ENCODE measurements at regions not wholly inside any gene's neighbourhood (a gene's known extent, or its start where the extent isn't known, plus 50 kb on each side); places are given as distances from the start of the nearest gene placed in this dataset.
"Not testable (repeated sequence)": the region's sequence is repeated elsewhere in the genome, so short reads cannot be mapped to it uniquely, and the experiment has no call there.

GRCh38 chr1:178020968-178021640 is 51.2 kb upstream of the SEC16B start:
- DNase-seq (ENCODE audit: low read depth in 2 of 2), result no peak

GRCh38 chr1:178021950-178022349 is 52.1 kb upstream of the SEC16B start:
- no peak for DNase-seq (ENCODE audit: low read depth in 2 of 2)

DNA sequence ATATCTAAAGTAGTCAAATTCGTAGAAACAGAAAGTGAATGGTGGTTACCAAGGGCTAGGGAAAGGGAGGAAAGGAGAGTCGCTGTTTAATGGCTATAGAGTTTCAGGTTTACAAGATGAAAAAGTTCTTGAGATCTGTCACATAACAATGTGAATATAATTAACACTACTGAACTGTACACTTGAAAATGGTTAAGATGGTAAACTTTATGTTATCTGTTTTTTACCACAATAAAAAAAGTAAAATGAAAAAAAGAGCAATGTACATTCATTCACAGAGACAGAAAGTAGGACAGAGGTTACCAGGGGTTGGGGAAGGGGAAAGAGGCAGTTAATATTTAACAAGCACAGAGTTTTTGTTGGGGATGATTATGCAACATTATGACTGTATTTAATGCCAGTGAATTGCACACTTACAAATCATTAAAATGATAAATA is 53.3 kb upstream of the SEC16B start:
- DNase-seq (ENCODE audit: low read depth in 2 of 2), result no peak

- no peak for DNase-seq (ENCODE audit: low read depth in 2 of 2)
These were observed 54.6 kb upstream of the SEC16B start for GRCh38 chr1:178024504-178024903.

GRCh38 chr1:178025613-178026356 is 55.9 kb upstream of the SEC16B start:
- DNase-seq (ENCODE audit: low read depth in 2 of 2), result no peak

GRCh38 chr1:178028841-178029481 is 59.1 kb upstream of the SEC16B start:
- DNase-seq (ENCODE audit: low read depth in 2 of 2), result no peak

DNA sequence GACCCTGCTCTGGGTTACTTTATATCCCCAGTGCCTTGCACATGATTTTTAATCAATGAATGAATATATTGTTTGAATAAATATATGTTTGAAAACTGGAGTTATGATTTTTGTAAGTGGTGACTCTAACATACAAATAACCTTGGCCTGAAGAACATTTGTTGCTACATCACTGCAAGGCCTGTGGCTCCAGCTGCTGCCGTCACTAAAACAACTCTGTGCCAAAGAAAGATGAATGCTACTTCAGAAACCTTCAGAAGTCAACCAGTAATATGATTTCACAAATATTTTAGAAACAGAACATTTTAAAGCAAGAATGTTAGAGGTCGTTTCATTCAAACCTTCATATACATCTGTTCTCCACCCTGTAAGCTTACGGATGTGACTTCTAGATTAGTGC is 60.6 kb upstream of the SEC16B start:
- DNase-seq (ENCODE audit: low read depth in 2 of 2), result no peak

- peak; percentile 86 to 91 for DNase-seq (ENCODE audit: low read depth in 2 of 2)
These were observed 62.0 kb upstream of the RASAL2 start for GRCh38 chr1:178031856-178032320.

GRCh38 chr1:178033019-178033418 is 60.9 kb upstream of the RASAL2 start:
- DNase-seq (ENCODE audit: low read depth in 2 of 2), result no peak

DNA sequence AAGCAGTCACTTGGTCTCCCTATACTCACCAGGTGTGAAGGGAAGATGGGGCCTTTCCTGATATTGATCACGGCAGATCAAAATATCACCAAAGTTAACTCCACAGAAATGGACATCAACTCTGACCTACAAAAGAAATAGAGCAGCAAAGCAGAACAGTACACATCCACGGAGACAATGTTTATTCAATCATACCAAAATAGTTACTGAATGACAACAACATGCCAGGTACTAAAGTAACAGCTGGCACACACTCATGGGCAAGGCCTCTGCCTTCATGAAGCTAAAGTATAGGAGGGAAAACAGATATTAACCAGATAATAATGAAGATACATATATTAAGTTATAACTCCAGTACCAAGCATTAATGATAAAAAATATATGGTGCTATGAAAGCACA is 59.2 kb upstream of the RASAL2 start:
- no peak for DNase-seq (ENCODE audit: low read depth in 2 of 2)

DNA sequence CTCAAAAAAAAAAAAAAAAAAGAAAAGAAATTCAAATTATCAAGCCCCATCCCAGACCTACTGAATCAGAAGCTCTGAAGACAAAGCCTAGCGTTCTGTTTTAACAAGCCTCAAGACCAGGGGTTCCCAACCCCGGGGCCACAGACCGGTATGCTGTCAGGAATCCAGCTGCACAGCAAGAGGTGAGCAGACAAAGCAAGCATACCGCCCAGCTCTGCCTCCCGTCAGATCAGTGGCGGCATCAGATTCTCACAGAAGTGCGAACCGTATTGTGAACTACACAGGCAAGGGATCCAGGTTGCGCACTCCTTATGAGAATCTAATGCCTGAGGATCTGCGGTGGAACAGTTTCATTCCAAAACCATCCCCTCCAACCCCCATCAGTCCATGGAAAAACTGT is 57.8 kb upstream of the RASAL2 start:
- no peak for DNase-seq (ENCODE audit: low read depth in 2 of 2)

GRCh38 chr1:178037510-178038253 is 56.2 kb upstream of the RASAL2 start:
- peak; percentile 60 to 82 for DNase-seq (ENCODE audit: low read depth in 2 of 2)

DNA sequence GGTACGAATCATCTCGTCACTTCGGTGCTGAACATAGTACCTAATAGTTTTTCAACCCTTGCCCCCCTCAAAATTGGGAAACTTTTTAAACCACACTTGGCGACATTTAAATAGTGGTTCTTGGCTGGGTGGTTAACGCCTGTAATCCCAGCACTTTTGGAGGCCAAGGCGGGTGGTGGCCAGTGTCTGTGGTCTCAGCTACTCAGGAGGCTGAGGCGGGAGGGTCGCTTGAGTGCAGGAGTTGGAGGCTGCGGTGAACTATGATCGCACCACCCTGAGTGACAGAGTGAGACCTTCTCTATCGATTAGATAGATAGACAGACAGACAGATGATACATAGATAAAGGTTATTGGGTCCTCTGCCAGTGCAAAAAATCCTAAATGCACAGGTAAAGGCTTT is 55.5 kb upstream of the RASAL2 start:
- no peak for DNase-seq (ENCODE audit: low read depth in 2 of 2)

DNA sequence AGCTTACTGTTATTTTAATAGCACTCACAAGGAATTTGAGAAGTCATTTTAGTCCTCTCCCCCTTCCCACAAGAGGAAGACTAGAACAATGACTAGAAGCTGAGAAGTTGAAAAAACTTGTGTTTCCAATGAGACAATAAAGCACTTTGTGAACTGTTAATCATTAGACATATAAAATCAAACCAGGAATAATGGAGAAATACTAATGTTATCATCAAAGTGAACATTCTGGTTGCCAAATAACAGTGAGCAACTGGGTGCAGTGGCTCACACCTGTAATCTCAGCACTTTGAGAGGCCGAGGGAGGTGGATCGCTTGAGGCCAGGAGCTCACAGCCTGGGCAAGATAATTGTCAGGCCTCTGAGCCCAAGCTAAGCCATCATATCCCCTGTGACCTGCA is 54.0 kb upstream of the RASAL2 start:
- DNase-seq (ENCODE audit: low read depth in 2 of 2), result no peak

GRCh38 chr1:178043940-178044339 is 50.0 kb upstream of the RASAL2 start:
- not testable (repeated sequence) for DNase-seq (ENCODE audit: low read depth in 2 of 2)

All from dermis microvascular lymphatic vessel endothelial cell (primary cell).